SW480 (cell line): ENCODE measurements at regions not wholly inside any gene's neighbourhood (a gene's known extent, or its start where the extent isn't known, plus 50 kb on each side); places are given as distances from the start of the nearest gene placed in this dataset.
"Not testable (repeated sequence)": the region's sequence is repeated elsewhere in the genome, so short reads cannot be mapped to it uniquely, and the experiment has no call there.

Experiments
- DNase-seq: peaks from one replicate; pipeline ENCODE4 v3.0.0-alpha.2; 2016; ENCODE audit warnings: low spot score

DNA sequence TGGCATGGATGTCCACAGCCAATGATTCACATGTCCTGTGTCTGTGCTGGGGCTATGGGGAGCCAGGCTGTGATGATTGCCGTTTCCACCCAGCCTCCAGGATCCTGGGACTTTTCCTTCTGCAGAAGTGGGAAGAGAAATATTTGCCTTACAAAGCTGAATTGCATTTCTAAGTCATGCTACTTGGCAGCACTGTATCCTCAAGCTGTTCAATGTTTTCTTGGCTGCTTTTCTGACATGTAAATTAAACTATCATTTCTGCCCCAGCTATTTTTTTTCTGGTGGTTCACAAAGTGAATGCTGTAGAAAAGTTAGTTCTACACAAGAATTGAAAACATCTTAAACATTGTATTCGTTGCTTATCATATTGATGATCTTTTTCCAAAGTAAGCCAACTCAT is 51.9 kb upstream of the TCERG1L start:
- DNase-seq, result no peak

DNA sequence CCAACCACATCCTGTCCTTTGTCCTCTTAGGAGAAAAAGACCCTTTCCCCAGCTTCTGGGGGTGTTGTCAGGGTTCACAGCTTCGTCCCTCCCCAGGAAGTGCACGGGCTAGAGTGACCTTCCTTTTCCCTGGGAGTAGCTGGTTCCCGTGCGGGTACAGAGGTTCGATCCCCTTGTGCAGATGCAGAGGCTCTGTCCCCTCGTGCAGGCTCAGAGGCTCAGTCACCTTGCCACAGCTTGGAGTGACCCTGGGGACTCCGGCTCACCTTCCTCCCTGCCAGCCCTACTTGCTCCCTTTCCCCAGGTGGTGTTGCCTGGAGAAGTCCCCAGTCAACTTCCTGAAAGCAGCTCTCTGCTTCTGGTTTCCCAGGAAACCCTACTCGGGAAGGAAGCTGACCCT is 60.0 kb upstream of the TCERG1L start:
- no peak for DNase-seq

DNA sequence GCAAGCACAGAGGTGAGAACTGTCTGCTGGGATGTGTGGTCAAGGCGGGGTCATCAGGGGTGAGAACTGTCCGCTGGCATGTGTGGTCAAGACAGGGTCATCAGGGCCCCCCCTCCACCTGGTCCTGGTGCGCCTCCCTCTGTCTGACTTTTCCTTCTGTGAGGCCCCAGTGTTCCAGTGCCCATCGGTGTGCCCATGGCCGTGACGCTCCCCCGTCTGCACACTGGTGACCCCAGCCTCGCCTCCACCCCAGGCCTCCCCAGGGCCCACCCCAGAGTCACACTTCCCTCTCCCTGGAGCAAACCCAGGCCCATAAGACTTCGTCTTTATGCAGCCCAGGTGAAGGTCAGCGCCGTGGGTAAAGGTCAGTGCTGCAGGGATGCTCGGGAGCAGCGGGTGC is 70.1 kb upstream of the TCERG1L start:
- no peak for DNase-seq

DNA sequence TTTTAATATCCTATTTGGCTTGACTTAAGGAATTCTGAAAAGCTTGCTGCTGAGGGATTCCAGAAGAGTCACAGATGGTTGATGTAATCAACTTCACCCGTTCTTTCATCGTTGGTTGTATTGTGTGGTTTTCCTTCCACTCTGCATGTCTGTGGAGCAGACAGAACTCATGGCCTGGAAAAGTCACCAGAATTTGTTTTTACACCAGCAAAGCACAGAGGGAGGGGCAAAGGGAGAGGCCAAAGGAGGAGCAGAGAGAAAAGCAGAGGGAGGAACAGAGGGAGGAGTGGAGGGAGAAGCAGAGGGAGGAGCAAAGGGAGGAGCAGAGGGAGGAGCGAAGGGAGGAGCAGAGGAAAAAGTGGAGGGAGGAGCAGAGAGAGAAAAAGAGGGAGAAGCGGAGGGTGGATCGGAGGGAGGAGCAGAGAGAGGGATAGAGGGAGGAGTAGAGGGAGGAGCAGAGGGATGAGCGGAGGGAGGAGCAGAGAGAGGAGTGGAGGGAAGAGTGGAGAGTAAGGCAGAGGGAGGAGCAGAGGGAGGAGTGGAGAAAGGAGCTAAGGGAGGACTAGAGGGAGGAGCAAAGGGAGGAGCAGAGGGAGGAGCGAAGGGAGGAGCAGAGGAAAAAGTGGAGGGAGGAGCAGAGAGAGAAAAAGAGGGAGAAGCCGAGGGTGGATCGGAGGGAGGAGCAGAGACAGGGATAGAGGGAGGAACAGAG is 73.8 kb upstream of the TCERG1L start:
- not testable (repeated sequence) for DNase-seq

DNA sequence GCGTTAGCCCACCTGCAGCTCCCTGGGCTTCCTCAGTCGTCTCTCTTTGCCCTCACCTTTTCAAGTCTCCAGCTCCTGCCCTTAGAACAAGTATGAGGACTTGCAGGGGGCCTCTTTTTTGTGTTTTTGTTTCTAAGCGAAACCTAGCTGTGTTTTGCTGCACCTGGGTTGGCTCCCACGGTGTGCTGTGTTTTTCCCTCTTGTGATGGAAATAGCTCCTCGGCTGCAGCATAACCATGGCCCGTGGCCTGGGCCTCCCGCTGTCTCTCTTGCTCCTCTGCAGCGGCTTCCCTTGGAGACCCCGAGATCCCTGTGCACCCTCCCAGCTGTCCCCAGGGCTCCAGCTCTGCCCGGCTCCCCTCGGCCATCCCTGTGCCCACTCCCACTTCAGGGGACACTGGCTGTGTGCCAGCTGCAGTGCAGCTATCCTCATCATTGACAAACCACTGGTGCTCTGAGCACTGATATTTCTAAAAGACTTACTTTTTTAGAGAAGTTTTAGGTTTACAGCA is 75.6 kb upstream of the TCERG1L start:
- DNase-seq, result no peak

DNA sequence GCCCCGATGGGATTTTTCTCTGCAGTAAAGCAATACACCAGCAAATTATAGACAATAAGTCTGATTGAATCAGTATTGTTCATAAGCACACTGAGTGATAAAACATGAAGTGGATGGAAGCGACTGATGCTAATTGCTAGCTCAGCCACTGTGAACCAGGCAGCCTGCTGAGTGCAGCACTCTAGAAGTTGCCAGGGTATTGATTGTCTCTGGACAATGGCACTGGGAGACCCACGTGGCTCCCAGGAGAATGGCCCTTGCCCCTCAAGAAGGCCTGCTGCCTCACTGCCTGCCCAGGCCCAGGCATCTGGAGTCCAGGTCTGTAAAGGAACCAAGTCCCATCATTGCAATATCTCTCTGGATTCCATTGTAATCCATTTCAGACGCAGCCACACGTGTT is 80.4 kb upstream of the TCERG1L start:
- no peak for DNase-seq

DNA sequence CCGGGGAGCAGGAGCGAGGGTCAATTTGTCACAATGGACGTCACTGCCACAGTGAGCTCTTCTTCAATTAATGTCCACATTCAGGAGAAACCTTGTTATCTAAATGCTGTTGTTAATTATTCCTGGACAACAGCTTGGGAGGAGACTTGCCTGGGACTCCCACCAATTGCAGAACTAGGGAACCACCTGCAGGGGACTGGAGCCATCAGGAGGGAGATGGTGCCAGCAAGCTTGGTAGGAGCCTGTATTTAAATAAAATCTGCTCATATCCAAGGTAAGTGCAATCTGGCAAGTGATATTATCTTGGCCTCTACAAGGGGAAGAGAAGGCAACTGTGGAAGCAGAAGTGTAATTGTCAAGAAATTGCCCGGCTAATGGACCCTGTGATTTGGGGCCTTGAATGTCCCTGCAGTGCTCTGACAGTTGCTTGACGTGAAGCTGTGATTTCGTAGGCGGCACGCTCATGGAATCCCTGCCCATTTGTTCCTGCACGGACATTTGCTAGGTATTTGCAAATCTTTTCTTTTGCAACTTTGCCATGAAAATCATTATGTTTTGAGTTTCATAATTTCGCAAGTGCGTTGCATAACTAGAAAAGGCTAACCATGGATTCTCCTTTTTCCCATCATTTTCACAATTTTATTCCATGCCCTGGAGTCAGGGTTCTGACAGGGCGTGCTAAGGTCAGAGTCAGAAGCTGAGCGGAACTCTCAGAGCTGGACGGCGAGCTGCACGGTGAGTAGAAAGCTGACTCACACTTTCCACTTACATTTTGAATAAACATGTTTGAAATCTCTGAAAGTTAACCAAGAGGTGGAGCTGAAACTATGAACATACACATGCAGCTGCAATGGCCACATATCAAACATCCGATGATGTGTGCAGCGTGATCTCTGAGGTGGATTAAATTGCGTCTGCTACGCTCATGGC is 84.9 kb upstream of the TCERG1L start:
- no peak for DNase-seq

DNA sequence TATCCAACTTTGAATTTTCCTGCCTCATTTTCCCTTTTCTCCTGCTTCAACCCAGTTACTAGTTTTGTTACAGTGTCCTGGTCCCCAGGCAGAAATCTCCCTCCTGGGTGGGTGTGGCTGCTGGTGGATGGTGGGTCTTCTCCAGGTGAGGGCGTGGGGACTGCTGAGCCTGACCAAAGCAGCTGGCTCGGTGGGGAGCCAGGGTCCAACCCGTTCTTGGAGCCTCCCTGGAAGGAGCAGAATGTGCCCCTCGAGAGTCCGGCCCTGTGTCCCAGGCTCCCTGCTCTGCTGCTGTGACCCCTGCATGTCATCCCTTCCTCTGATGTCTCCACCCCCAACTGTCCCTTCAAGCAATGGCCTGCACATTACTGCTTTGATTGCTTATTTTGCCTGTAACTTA is 86.6 kb upstream of the TCERG1L start:
- DNase-seq, result no peak

DNA sequence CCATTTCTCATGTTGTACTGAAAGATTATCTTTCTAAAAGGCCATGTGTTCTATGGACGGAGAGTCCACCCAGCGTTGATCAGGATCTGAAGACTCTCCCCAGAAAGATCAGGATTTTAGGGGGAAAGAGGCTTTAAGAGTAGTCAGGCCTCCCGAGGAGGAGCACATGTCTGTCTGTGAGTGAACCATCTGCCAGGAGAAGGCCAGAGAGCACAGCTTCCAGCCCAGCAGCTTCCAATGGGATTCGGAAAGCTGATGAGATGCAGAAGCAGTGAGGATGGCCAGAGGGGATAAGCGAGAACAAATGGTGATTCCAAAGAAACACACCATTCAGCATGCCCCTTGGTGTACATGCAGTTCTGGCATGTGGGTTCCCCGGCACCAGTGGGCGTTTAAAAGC is 88.5 kb upstream of the TCERG1L start:
- DNase-seq, result no peak

DNA sequence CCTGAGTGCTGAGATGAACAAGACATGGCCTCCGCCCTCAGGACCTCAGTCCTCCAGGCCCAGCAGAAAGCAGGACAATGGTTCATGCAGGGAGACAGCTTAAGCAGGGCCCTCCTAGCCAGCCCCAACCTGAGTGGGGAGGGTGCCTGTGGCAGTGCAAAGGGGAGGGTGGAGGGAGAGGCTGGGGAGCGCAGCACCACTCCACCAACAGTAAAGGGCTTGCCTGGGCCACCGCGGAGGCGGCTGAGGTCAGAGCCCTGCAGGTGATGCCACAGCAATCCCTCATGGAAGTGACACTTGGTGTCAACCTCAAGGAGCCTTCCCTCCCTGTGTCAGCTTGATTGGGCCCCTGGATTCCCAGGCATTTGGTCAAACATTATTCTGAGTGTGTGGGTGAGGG is 89.0 kb upstream of the TCERG1L start:
- DNase-seq, result no peak

DNA sequence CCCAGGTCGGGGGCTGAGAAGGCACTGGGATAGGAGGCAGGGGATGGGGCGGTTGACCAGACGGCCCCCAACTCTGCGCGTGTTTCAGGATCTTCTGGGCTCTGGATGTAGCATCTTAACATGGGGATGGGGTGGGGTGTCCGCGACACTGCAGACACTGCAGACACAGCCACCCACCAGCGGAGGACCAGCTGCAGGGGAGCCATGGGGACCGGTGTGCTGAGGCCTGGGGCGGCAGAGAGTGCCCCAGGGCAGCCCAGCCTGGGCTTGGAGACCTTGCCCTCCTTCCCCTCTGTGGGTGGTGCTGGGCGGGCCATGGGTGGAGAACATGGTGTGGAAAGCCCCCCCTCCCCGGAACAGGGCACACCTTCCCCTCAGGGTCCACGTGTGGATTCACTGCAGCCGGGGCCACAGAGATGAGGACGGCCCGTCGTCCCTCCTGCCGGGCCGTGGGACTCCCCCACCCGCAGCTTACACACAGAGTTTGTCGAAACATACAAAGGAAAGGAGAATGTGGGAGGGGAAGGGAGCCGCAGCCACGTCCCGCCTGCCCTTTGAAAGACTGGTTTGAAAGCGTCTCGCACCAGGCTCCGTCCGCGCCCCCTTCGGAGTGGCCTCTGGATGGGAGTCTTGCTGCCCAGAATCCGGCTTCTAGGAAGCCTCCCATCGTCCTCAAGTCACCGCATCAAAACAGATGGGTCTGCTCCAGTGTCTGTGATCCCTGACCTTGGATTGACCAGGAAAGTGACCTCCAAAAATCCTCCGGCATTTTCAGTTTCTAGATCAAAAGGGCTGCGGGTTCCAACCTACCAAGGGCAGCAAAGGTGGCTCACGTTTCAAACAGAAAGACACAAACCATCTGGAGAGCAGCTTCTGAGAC is 91.5 kb upstream of the TCERG1L start:
- DNase-seq, result no peak

DNA sequence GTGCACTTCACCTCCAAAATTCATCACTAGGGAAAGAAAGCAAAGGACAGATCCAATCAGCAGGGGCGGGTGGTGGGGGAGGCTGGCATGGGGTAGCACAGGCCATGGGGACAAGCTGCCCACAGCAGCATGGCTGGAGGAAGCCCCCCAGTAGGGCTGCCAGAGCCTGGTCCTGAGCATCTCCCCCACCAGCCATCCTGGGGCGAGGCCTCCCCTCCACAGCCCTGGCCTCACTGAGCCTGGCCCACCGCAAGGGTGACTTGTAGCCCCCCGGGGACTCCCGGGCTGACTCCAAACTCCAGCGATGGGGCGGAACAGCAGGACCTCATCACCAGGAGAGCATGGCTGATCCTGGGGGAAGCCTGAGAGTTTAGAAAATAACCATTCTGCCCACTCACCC is 92.4 kb upstream of the TCERG1L start:
- no peak for DNase-seq

DNA sequence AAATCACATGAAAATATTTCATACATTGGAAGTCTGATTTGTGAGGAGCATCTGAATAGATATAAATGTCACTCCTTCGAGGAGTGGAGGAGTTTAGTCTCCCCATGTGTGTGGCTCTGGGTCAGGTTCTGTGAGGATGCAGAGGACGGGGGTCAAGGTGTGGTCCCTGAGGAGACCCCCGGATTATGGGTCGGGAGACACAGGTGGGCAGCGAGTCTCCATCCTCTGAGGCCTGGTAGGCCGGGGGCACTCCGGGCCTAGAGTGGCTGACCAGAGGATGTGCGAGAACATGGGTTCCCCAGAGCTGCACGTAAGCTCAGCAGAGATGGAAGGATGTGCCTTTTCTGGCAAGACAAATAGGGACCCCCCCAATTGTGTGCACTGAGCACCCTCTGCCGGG is 93.4 kb upstream of the TCERG1L start:
- DNase-seq, result no peak

DNA sequence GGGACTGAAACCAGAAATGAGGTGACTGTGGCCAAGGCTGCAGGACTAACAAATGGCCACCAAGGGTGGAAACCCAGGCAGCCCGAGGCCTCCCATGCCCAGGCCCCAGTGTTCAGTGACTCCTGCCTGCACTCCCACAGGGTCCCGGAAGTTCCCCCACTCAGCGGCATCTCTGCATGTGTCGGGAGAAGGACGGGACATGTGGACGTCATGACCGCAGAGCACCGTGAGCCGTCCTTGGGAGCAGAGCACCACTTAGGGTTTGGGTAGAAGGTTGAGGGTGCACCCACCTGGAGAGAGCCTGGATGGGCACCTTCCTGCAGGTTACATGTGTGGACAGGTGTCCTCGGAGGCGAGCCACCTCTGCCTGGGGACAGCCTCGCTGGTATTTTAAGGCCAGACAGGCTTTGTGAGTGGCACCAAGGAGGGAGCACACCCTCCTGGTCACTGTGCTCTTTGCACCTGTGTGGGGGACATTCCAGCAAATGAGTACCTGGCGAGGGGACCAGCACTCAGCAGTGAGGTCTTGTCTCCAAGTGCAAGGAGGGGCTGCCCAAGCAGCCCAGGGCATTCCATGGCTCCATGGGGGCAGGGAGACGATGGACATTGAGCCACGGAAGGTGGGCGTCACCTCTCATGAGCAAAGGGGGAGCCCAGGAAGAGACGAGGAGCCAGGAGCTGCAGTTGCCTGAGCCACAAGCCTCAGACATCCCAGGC is 95.3 kb upstream of the TCERG1L start:
- no peak for DNase-seq

DNA sequence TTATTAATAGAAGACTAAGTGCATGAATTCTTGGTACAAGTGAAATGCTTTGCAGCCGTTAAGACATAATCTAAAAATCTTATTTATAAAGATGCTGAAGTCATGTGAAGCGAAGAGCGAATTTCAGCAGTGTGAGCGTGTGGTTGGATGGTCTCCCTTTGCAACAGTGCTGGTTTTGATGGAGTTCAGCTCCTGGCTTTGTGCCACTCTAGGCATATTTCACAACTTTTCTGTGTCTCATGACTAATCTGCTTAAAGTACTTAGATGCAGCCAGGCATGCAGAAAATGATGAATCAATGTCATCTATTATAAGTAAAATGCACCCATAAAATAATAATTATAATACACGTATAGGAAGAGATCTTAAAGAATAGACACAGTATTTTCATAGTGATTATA is 107.2 kb upstream of the TCERG1L start:
- DNase-seq, result no peak

DNA sequence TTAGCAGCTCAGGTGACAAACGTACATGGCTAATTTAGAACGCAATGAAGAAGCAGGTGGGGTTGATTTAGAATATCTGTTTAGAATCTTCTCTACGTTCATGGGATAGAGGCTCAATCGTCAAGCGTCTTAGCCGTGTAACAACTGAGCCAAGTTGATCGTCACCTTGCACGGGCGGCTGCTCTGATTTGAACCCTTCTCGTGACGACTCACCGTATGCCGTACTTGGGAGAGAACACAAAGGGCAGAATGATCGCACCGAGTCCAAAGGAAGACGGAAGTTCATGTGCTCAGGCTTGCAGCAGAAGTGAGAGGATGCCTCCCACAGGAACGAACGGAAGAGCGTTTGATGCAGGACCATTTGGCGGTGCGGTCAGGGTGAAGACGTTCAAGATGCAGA is 108.3 kb upstream of the TCERG1L start:
- DNase-seq, result no peak

DNA sequence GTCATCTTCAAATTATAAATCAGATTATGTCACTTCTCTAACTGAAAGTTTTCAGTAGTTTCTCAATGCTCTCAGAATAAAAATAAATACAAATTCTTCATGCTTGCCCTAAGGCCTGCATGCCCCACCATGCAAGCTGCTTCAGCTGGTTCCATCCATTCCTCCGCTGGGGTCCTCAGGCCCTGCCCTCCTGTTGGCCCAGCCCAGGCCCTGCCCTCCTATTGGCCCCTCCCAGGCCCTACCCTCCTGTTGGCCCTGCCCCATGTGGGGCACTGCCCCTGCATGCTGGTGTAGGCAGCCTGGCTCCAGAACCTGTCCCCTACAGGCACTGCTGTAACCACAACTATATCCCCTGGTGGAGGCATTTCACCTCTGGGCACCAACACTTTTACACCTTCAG is 109.3 kb upstream of the TCERG1L start:
- no peak for DNase-seq

DNA sequence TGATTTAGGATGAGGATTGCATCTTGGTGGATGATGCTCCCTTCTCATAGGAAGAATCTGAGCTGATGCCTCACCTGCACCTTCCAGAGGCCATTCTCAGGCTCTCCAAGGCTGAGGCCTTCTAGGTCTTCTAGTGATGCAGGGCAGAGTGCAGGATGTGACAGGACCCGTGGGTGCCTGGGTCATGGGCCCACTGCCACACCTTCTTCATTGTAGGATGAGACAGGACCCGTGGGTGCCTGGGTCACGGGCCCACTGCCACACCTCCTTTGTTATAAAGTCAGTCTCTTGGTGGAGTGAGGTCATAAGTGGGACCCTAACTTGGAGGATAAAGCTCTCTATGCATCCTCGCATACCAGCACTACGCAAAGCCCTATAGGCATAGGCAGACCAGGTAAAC is 109.9 kb upstream of the TCERG1L start:
- no peak for DNase-seq

DNA sequence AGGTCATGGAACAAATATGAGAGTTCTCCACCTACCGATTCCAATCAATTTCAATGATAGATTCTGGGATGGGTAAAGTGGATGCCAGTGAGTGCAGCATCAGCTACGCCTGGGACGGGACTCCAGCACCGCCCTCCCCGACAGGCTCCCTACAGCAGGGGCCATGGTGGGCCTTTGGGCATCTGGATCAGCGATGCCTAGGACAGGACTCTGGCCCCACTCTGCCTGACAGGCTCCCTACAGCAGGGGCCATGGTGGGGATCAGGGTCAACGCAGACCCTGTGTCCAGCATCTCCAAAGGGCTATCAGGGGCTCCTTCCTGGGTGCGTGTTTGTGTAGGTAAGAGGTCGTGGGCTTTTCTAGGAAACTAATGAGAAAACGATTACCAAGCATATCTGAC is 111.2 kb upstream of the TCERG1L start:
- no peak for DNase-seq

DNA sequence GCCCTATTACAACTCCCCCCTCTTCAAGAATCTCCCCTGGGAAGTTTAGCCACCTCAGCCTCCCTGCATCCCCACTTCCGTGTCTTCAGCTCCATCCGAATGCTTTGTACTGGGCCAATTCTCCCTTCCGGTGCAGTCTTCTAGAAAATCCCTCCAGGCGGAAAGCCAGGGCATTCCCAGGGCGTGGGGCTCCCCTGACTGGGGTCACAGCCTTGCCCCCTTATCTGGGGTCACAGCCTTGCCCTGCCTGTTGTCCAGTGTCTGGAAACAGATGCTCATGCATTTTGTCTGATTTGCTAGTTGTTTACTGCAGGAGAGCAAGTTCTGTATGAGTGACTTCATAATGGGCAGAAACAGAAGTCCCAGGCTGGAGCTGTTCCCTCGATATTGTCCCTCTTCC is 112.5 kb upstream of the TCERG1L start:
- DNase-seq, result no peak

DNA sequence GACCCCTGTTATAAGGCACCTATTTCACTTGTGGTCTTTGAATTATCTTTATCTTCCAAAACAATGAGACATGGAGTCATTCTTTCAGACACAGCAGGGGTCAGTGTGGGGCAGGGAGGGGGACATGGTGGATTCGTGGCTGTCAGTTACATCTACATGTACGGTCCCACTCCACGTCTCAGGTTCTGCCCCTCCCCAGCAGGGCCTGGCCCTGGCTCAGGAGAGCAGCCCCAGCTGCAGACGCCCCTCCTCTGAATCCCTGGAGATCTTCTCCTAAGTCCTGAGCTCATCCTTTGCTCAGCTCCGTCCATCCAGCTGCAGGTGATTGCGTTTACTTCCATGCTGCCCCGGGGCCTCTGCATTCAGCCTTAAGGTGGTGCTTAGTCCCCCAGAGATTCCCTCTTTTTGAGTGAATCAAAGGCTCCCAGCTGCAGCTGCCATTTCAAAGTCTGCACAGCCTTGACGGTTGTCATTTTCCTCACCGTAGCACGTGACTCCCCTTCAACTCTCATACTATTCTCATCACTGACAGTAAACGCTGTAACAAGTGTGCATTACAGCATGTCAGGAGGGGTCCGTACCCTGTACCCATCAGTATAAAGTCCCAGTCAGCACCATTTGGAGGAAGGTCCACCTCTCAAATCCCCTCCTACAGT is 113.4 kb upstream of the TCERG1L start:
- DNase-seq, result no peak
